GM12878 (cell line): ENCODE measurements at regions not wholly inside any gene's neighbourhood (a gene's known extent, or its start where the extent isn't known, plus 50 kb on each side); places are given as distances from the start of the nearest gene placed in this dataset.

Source experiments
- ATAC-seq: fragments of 200-7000 bp; cut with Tn5 transposase; 3 replicates; pipeline ENCODE4 v1.9.1; 2020; ENCODE audit warnings: mild to moderate bottlenecking, moderate library complexity
- BruUV-seq: library from RNA; stranded (reverse); fragments of 400-500 nt; replicated peaks from 2 replicates; lab custom pipeline; 2021; lab: Mats Ljungman, UMichigan
- CTCF ChIA-PET: fragments of 300-600 bp; sonication (Branson Sonifier 250); formaldehyde crosslinking; extraction: SDS; loops from one replicate; lab custom pipeline; 2021; ENCODE audit warnings: inconsistent platforms; lab: Yijun Ruan, JAX
- POLR2A ChIA-PET: fragments of 350-600 bp; formaldehyde crosslinking; extraction: SDS; loops from one replicate; lab custom pipeline; 2021; ENCODE audit warnings: inconsistent platforms; lab: Charles Lee
- RAD21 ChIA-PET: fragments of 300-600 bp; sonication (Branson Sonifier 250); formaldehyde crosslinking; loops from one replicate; lab custom pipeline; 2023; ENCODE audit warnings: antibody characterized with exemption; ENCODE audit not compliant: unreplicated experiment; lab: Charles Lee
- SMC1A ChIA-PET: fragments of 300-600 bp; sonication (Branson Sonifier 250); formaldehyde crosslinking; loops from one replicate; lab custom pipeline; 2023; ENCODE audit not compliant: unreplicated experiment, uncharacterized antibody; lab: Charles Lee
- DNase-seq: peaks from one replicate; pipeline ENCODE4 v3.0.0-alpha.2; 2011; ENCODE audit warnings: low read depth, low spot score
- FAIRE-seq: peaks from 3 replicates; lab custom pipeline; 2011; peaks lifted over from hg19 to GRCh38; lab: Jason Lieb, UNC
- H2AFZ ChIP-seq: 2 replicates; pipeline ENCODE4 v1.6.0; 2011; ENCODE audit warnings: low read depth, low read length, control low read depth; ENCODE audit not compliant: control insufficient read depth
- H3K27ac ChIP-seq: 2 replicates; pipeline ENCODE4 v1.5.1; 2011; ENCODE audit warnings: control low read depth; ENCODE audit not compliant: control insufficient read depth, insufficient read depth
- H3K27me3 ChIP-seq, 2 experiments: replicated peaks in 1 of 2; 2 replicates each; pipeline versions ENCODE4 v1.6.0 to v1.6.1; 2011; ENCODE audit warnings: low read length in 1 of 2; ENCODE audit not compliant: control insufficient read depth in 2 of 2, insufficient read depth in 2 of 2
- H3K36me3 ChIP-seq, 2 experiments: 2 replicates each; pipeline ENCODE4 v1.5.1; 2011; ENCODE audit warnings: low read length in 1 of 2; ENCODE audit not compliant: control insufficient read depth in 2 of 2, insufficient read depth in 2 of 2
- H3K4me1 ChIP-seq: 2 replicates; pipeline ENCODE4 v1.6.1; 2011; ENCODE audit warnings: mild to moderate bottlenecking, low read length, moderate library complexity, mixed read lengths; ENCODE audit not compliant: control insufficient read depth, insufficient read depth
- H3K4me2 ChIP-seq: 2 replicates; pipeline ENCODE4 v1.6.0; 2011; ENCODE audit warnings: control low read depth; ENCODE audit not compliant: control insufficient read depth, insufficient read depth
- H3K4me3 ChIP-seq: fragments of 200-600 bp; sonication (generic); 2 replicates; pipeline ENCODE4 v1.5.1; 2016
- H3K79me2 ChIP-seq: 2 replicates; pipeline ENCODE4 v1.6.0; 2011; ENCODE audit warnings: low read length; ENCODE audit not compliant: control insufficient read depth, insufficient read depth
- H3K9ac ChIP-seq: 2 replicates; pipeline ENCODE4 v1.8.0; 2011; ENCODE audit warnings: low read length, control low read depth, mixed read lengths; ENCODE audit not compliant: control insufficient read depth, insufficient read depth
- H3K9me3 ChIP-seq: replicated peaks from 3 replicates; pipeline ENCODE4 v1.5.1; 2011; ENCODE audit warnings: mild to moderate bottlenecking, low read length; ENCODE audit not compliant: control insufficient read depth, insufficient read depth
- H4K20me1 ChIP-seq: 2 replicates; pipeline ENCODE4 v1.6.0; 2011; ENCODE audit not compliant: control insufficient read depth, insufficient read depth
- CHD2 ChIP-seq: IDR thresholded peaks from 2 replicates; pipeline ENCODE4 v1.6.1; 2011; ENCODE audit warnings: low read depth, low read length, improper control_type of control experiment, borderline replicate concordance
- CHD4 ChIP-seq: fragments of 200-600 bp; sonication (generic); IDR thresholded peaks from 2 replicates; pipeline ENCODE4 v1.6.1; 2016; ENCODE audit warnings: mild to moderate bottlenecking
- MYB ChIP-seq: fragments of 150-350 bp; IDR thresholded peaks from 2 replicates; pipeline ENCODE4 v1.6.1; 2014; ENCODE audit warnings: mild to moderate bottlenecking, low read depth, low read length, borderline replicate concordance
- SUZ12 ChIP-seq: fragments of 200-600 bp; sonication (generic); IDR thresholded peaks from one replicate; pipeline ENCODE4 v1.6.1; 2018; ENCODE audit warnings: antibody characterized with exemption, mild to moderate bottlenecking; ENCODE audit not compliant: unreplicated experiment
- TAF1 ChIP-seq: IDR thresholded peaks from 2 replicates; pipeline ENCODE4 v1.6.1; 2011; ENCODE audit warnings: mild to moderate bottlenecking, low read depth, low read length, borderline replicate concordance
- TARDBP ChIP-seq: IDR thresholded peaks from 2 replicates; pipeline ENCODE4 v1.6.1; 2016; ENCODE audit warnings: borderline replicate concordance
- WGBS: methylation state at CpG from one replicate; pipeline ENCODE4 v1.1.6; 2016; ENCODE audit warnings: low lambda C conversion rate; ENCODE audit not compliant: insufficient replicate concordance, insufficient coverage; ENCODE audit errors: missing lambda C conversion rate; 5-methylcytosine and 5-hydroxymethylcytosine counted together
- in situ Hi-C: fragments of 300-500 bp; cut with MboI; formaldehyde crosslinking; loops from 9 replicates; pipeline ENCODE4 v1.14.3; 2018; ENCODE audit warnings: mixed read lengths
- intact Hi-C: fragments of 100-400 bp; cut with micrococcal nuclease; formaldehyde crosslinking; loops from one replicate; pipeline ENCODE4 v1.14.2; 2022; ENCODE audit not compliant: unreplicated experiment
- TF ChIP-seq, protein P1 (sequence below): fragments of 150-350 bp; IDR thresholded peaks from 2 replicates; pipeline ENCODE4 v1.6.1; 2016; ENCODE audit warnings: low read depth, low read length
- TF ChIP-seq, protein P2 (sequence below): fragments of 450-650 bp; IDR thresholded peaks from 2 replicates; pipeline ENCODE4 v1.6.1; 2016; ENCODE audit warnings: mild to moderate bottlenecking, moderate library complexity, borderline replicate concordance

DNA sequence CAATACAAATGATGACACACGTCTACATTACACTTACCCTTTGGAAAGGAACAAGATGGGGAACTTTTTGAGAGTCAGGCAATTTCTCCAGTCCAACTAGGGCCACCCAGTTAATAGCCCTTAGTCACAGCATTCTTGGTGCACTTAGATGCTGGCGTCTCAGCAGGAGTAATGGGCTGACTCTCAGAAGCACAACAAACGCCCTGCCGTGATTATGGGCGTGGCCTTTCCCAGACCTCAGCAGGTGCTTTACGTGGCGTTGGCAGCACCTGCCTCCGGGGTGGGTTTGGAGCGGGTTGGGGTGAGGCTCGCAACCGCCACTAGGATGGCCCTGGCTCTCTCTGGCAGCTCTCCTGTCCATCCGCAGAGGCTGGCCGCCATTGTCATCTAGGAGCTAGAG is 147.6 kb upstream of the SHH start:
- no peaks in the 10 kb centered on the region; a peak in 1 of 4 replicates for H3K27me3 ChIP-seq
- ChIA-PET RAD21 (no interaction called here), SMC1A (no interaction called here), CTCF (no interaction called here), POLR2A (no interaction called here)
- H3K4me2 ChIP-seq: no peak overlapping the region
- DNase-seq (no peak), FAIRE-seq (no peak), ATAC-seq (no peak)
- no peak for TF ChIP-seq CHD4
- TF ChIP-seq, protein P1, sequence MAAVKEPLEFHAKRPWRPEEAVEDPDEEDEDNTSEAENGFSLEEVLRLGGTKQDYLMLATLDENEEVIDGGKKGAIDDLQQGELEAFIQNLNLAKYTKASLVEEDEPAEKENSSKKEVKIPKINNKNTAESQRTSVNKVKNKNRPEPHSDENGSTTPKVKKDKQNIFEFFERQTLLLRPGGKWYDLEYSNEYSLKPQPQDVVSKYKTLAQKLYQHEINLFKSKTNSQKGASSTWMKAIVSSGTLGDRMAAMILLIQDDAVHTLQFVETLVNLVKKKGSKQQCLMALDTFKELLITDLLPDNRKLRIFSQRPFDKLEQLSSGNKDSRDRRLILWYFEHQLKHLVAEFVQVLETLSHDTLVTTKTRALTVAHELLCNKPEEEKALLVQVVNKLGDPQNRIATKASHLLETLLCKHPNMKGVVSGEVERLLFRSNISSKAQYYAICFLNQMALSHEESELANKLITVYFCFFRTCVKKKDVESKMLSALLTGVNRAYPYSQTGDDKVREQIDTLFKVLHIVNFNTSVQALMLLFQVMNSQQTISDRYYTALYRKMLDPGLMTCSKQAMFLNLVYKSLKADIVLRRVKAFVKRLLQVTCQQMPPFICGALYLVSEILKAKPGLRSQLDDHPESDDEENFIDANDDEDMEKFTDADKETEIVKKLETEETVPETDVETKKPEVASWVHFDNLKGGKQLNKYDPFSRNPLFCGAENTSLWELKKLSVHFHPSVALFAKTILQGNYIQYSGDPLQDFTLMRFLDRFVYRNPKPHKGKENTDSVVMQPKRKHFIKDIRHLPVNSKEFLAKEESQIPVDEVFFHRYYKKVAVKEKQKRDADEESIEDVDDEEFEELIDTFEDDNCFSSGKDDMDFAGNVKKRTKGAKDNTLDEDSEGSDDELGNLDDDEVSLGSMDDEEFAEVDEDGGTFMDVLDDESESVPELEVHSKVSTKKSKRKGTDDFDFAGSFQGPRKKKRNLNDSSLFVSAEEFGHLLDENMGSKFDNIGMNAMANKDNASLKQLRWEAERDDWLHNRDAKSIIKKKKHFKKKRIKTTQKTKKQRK: no peak
- TF ChIP-seq TARDBP: no peak
- TF ChIP-seq CHD2: no peak
- TF ChIP-seq MYB: no peak
- TF ChIP-seq SUZ12: no peak
- TF ChIP-seq, protein P2, sequence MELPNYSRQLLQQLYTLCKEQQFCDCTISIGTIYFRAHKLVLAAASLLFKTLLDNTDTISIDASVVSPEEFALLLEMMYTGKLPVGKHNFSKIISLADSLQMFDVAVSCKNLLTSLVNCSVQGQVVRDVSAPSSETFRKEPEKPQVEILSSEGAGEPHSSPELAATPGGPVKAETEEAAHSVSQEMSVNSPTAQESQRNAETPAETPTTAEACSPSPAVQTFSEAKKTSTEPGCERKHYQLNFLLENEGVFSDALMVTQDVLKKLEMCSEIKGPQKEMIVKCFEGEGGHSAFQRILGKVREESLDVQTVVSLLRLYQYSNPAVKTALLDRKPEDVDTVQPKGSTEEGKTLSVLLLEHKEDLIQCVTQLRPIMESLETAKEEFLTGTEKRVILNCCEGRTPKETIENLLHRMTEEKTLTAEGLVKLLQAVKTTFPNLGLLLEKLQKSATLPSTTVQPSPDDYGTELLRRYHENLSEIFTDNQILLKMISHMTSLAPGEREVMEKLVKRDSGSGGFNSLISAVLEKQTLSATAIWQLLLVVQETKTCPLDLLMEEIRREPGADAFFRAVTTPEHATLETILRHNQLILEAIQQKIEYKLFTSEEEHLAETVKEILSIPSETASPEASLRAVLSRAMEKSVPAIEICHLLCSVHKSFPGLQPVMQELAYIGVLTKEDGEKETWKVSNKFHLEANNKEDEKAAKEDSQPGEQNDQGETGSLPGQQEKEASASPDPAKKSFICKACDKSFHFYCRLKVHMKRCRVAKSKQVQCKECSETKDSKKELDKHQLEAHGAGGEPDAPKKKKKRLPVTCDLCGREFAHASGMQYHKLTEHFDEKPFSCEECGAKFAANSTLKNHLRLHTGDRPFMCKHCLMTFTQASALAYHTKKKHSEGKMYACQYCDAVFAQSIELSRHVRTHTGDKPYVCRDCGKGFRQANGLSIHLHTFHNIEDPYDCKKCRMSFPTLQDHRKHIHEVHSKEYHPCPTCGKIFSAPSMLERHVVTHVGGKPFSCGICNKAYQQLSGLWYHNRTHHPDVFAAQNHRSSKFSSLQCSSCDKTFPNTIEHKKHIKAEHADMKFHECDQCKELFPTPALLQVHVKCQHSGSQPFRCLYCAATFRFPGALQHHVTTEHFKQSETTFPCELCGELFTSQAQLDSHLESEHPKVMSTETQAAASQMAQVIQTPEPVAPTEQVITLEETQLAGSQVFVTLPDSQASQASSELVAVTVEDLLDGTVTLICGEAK: no peak
- no peak for TF ChIP-seq TAF1
- in situ Hi-C loops: no loop called here
- intact Hi-C loops: no loop called here
- H3K9ac ChIP-seq: no peak overlapping the region
- BruUV-seq: no TSS peak
- no peaks in the 10 kb centered on the region for H3K36me3 ChIP-seq
- H3K27ac ChIP-seq: no peak overlapping the region
- H4K20me1 ChIP-seq: no peaks in the 10 kb centered on the region
- WGBS: 58% methylated on average over 13 of the region's 13 CpGs
- no peak overlapping the region for H2AFZ ChIP-seq
- H3K9me3 ChIP-seq: no peaks in the 10 kb centered on the region
- no peaks in the 10 kb centered on the region for H3K4me1 ChIP-seq
- H3K79me2 ChIP-seq: no peaks in the 10 kb centered on the region
- H3K4me3 ChIP-seq: no peak overlapping the region
